Lower leg skin (tissue), 3 donors: ENCODE measurements at regions not wholly inside any gene's neighbourhood (a gene's known extent, or its start where the extent isn't known, plus 50 kb on each side); places are given as distances from the start of the nearest gene placed in this dataset.

Source experiments
- POLR2A ChIP-seq, 2 donors: fragments of 450-650 bp; IDR thresholded peaks; one replicate each; pipeline ENCODE4 v1.6.1; 2016 to 2017; ENCODE audit warnings: antibody characterized with exemption in 2 of 2, mild to moderate bottlenecking in 1 of 2, moderate library complexity in 1 of 2
- TF ChIP-seq, protein P1 (sequence below), 3 donors: fragments of 450-650 bp; IDR thresholded peaks; one replicate each; pipeline ENCODE4 v1.5.1; 2016; ENCODE audit warnings: antibody characterized with exemption in 3 of 3, mild to moderate bottlenecking in 3 of 3, moderate library complexity in 2 of 3

DNA sequence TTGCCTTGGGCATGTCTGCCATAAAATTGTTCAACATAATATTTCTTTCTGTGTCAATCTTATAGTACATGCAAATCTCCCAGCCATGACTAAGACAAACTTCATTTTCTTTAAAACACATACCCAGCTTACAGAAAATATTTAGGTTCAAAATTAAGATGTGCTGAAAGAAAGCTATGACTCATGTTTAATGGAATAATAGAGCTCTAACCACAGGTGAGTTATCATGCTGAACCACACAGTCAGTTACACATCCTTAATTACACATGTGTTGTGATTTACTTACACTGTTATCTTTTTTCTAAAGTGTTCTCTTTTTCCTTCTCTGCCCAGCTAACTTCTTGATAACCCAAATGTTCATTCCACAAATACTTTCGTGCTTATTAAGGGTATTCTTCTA lies 1831.2 kb downstream of the OLFM4 start:
- TF ChIP-seq, protein P1, sequence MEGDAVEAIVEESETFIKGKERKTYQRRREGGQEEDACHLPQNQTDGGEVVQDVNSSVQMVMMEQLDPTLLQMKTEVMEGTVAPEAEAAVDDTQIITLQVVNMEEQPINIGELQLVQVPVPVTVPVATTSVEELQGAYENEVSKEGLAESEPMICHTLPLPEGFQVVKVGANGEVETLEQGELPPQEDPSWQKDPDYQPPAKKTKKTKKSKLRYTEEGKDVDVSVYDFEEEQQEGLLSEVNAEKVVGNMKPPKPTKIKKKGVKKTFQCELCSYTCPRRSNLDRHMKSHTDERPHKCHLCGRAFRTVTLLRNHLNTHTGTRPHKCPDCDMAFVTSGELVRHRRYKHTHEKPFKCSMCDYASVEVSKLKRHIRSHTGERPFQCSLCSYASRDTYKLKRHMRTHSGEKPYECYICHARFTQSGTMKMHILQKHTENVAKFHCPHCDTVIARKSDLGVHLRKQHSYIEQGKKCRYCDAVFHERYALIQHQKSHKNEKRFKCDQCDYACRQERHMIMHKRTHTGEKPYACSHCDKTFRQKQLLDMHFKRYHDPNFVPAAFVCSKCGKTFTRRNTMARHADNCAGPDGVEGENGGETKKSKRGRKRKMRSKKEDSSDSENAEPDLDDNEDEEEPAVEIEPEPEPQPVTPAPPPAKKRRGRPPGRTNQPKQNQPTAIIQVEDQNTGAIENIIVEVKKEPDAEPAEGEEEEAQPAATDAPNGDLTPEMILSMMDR (IDR thresholded peaks at IDR 0.05): no peak
- no peak for TF ChIP-seq POLR2A (IDR thresholded peaks at IDR 0.05)
